Nephron (organoid): ENCODE measurements at regions not wholly inside any gene's neighbourhood (a gene's known extent, or its start where the extent isn't known, plus 50 kb on each side); places are given as distances from the start of the nearest gene placed in this dataset.
"Not testable (repeated sequence)": the region's sequence is repeated elsewhere in the genome, so short reads cannot be mapped to it uniquely, and the experiment has no call there.

Experiments used
- H3K27ac Mint-ChIP-seq, 3 experiments: 2 replicates each; pipeline ENCODE4 v1.8.0; 2020; ENCODE audit warnings: mixed read lengths in 3 of 3, mild to moderate bottlenecking in 2 of 3, moderate library complexity in 1 of 3
- H3K27me3 Mint-ChIP-seq: 2 replicates; pipeline ENCODE4 v1.8.0; 2021; ENCODE audit warnings: low read depth, mild to moderate bottlenecking, moderate library complexity, mixed read lengths
- H3K36me3 Mint-ChIP-seq: 2 replicates; pipeline ENCODE4 v1.8.0; 2020; ENCODE audit warnings: low read depth, mixed read lengths
- H3K4me1 Mint-ChIP-seq: 2 replicates; pipeline ENCODE4 v1.8.0; 2020; ENCODE audit warnings: mixed read lengths
- H3K4me3 Mint-ChIP-seq, 3 experiments: 2 replicates each; pipeline ENCODE4 v1.8.0; 2020; ENCODE audit warnings: mild to moderate bottlenecking in 3 of 3, mixed read lengths in 3 of 3, moderate library complexity in 2 of 3
- H3K9me3 Mint-ChIP-seq: 2 replicates; pipeline ENCODE4 v1.8.0; 2020; ENCODE audit warnings: mixed read lengths
- TF ChIP-seq, protein P1 (sequence below), 3 experiments: fragments of 200-600 bp; sonication (generic); IDR thresholded peaks; one replicate each; pipeline ENCODE4 v1.5.0; 2021; ENCODE audit warnings: antibody characterized with exemption in 3 of 3; ENCODE audit not compliant: unreplicated experiment in 3 of 3

DNA sequence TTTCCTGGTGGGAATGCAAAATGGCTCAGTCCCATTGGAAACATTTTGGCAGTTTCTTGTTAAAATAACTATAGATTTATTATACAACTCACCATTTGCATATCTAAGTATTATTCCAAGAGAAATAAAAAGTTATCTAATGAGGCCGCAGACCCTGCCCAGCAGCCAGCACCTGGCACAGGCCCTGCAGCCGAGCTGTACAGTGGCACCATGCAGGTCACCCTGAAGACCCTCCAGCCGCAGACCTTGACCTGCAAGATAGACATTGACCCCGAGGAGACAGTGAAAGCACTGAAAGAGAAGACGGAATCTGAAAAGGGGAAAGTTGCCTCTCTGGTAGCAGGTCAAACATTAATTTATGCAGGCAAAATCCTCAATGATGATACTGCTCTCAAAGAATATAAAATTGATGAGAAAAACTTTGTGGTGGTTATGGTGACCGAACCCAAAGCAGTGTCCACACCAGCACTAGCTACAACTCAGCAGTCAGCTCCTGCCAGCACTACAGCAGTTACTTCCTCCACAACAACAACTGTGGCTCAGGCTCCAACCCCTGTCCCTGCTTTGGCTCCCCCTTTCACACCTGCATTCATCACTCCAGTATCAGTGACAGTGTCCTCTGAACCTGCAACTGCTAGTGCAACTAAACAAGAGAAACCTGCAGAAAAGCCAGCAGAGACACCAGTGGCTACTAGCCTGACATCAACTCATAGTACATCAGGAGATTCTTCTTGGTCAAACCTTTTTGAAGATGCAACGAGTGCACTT lies 113.5 kb upstream of the SATB1 start:
- no peaks in the 10 kb centered on the region for H3K9me3 Mint-ChIP-seq
- no peaks in the 10 kb centered on the region for H3K4me1 Mint-ChIP-seq
- TF ChIP-seq, protein P1, sequence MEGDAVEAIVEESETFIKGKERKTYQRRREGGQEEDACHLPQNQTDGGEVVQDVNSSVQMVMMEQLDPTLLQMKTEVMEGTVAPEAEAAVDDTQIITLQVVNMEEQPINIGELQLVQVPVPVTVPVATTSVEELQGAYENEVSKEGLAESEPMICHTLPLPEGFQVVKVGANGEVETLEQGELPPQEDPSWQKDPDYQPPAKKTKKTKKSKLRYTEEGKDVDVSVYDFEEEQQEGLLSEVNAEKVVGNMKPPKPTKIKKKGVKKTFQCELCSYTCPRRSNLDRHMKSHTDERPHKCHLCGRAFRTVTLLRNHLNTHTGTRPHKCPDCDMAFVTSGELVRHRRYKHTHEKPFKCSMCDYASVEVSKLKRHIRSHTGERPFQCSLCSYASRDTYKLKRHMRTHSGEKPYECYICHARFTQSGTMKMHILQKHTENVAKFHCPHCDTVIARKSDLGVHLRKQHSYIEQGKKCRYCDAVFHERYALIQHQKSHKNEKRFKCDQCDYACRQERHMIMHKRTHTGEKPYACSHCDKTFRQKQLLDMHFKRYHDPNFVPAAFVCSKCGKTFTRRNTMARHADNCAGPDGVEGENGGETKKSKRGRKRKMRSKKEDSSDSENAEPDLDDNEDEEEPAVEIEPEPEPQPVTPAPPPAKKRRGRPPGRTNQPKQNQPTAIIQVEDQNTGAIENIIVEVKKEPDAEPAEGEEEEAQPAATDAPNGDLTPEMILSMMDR (IDR thresholded peaks at IDR 0.05; ENCODE audit: unreplicated experiment in 3 of 3) = no peak
- no peaks in the 10 kb centered on the region for H3K27me3 Mint-ChIP-seq
- no peak overlapping the region for H3K27ac Mint-ChIP-seq
- no peak overlapping the region for H3K4me3 Mint-ChIP-seq
- no peaks in the 10 kb centered on the region for H3K36me3 Mint-ChIP-seq

DNA sequence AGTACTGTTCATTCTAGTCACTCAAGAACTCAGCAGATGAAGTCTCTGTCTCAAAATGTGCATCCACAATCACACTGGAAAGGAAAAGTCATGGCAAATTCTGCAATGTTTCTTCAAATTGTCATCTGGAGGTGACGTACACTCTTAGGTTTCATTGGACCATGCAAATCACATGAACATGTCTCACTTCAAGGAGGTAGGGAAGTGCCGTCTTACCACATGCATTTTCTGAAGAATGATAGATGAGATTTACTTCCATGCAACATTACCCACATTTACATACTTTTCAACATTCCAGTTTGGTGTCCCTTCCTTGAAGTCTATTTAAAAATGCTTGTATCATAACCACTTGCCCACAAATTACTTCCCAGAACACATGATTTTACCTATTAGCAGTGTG lies 107.9 kb upstream of the SATB1 start:
- Mint-ChIP-seq H3K36me3 (no peaks in the 10 kb centered on the region), H3K4me1 (peaks cover 7% of the 10 kb centered on the region), H3K27me3 (peaks cover 3% of the 10 kb centered on the region), H3K4me3 (no peak overlapping the region), H3K9me3 (no peaks in the 10 kb centered on the region), H3K27ac (no peak overlapping the region)
- TF ChIP-seq, protein P1 (IDR thresholded peaks at IDR 0.05; ENCODE audit: unreplicated experiment in 3 of 3) = no peak

DNA sequence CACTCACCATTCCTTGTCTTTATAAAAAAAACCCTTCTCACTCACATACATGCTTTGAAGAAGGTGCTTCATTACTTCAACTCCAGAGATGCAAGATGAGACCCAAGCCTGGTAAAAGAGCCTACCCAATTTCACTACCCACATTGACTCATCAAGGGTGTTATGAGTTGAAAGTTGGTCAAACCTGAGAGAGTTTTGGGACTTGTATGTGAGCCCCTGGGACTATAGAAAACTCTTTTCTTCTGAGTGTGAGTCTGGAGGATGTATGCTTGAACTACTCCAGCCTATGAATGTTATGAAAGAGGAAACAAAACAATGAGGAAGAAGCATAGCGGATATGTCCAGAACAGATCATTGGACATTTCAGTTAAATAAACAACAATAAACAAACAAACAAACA lies 106.5 kb upstream of the SATB1 start:
- Mint-ChIP-seq H3K4me3 (no peak overlapping the region), H3K4me1 (peaks cover 7% of the 10 kb centered on the region), H3K9me3 (no peaks in the 10 kb centered on the region), H3K27me3 (peaks cover 3% of the 10 kb centered on the region), H3K27ac (no peak overlapping the region), H3K36me3 (no peaks in the 10 kb centered on the region)
- TF ChIP-seq, protein P1 (IDR thresholded peaks at IDR 0.05; ENCODE audit: unreplicated experiment in 3 of 3) = no peak

DNA sequence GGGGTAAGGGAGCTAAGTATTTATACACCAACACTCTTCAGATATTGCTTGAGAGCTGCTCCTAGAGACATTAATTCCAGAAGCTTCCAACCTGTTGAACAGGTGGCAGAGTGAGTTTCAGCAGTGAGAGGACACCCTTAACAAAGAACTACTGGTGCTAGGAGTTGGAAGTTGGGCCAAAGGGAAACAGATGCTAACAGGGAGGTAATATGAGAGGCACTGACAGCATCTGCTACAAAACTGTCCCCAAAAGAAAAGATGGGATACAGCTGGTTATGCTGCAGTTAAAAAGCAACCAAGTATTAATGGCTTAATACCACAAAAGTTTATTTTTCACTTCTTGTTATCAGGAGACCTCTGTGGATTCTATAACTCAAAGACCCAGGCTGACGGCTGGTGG lies 104.5 kb upstream of the SATB1 start:
- H3K4me1 Mint-ChIP-seq = peaks cover 7% of the 10 kb centered on the region
- peaks cover 3% of the 10 kb centered on the region for H3K27me3 Mint-ChIP-seq
- TF ChIP-seq, protein P1 (IDR thresholded peaks at IDR 0.05; ENCODE audit: unreplicated experiment in 3 of 3) = no peak
- H3K27ac Mint-ChIP-seq = no peak overlapping the region
- no peak overlapping the region for H3K4me3 Mint-ChIP-seq
- H3K9me3 Mint-ChIP-seq = peaks cover 12% of the 10 kb centered on the region
- H3K36me3 Mint-ChIP-seq = no peaks in the 10 kb centered on the region

- Mint-ChIP-seq H3K9me3 (peaks cover 17% of the 10 kb centered on the region), H3K36me3 (no peaks in the 10 kb centered on the region), H3K4me3 (no peak overlapping the region), H3K27ac (no peak overlapping the region), H3K4me1 (peaks cover 7% of the 10 kb centered on the region), H3K27me3 (peaks cover 3% of the 10 kb centered on the region)
- TF ChIP-seq, protein P1 (IDR thresholded peaks at IDR 0.05; ENCODE audit: unreplicated experiment in 3 of 3) = no peak
These were observed 102.6 kb upstream of the SATB1 start for GRCh38 chr3:18527691-18528090.

- Mint-ChIP-seq H3K4me3 (no peak overlapping the region), H3K4me1 (peaks cover 7% of the 10 kb centered on the region), H3K36me3 (no peaks in the 10 kb centered on the region), H3K27ac (no peak overlapping the region), H3K27me3 (peaks cover 3% of the 10 kb centered on the region), H3K9me3 (peaks cover 19% of the 10 kb centered on the region)
- TF ChIP-seq, protein P1 (IDR thresholded peaks at IDR 0.05; ENCODE audit: unreplicated experiment in 3 of 3) = no peak
These were observed 101.5 kb upstream of the SATB1 start for GRCh38 chr3:18526667-18527066.

DNA sequence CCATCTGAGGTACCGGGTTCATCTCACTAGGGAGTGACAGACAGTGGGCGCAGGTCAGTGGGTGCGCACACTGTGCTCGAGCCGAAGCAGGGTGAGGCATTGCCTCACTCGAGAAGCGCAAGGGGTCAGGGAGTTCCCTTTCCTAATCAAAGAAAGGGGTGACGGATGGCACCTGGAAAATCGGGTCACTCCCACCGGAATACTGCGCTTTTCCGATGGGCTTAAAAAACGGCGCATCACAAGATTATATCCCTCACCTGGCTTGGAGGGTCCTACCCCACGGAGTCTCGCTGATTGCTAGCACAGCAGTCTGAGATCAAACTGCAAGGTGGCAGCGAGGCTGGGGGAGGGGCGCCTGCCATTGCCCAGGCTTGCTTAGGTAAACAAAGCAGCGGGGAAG lies 91.0 kb upstream of the SATB1 start:
- H3K4me1 Mint-ChIP-seq, H3K27ac Mint-ChIP-seq, H3K27me3 Mint-ChIP-seq, H3K36me3 Mint-ChIP-seq, H3K9me3 Mint-ChIP-seq: not testable (repeated sequence)
- peak overlapping the region; percentile 57 to 61 (median 61) for H3K4me3 Mint-ChIP-seq
